Fibroblast of skin of left biceps (primary cell): ENCODE measurements at regions not wholly inside any gene's neighbourhood (a gene's known extent, or its start where the extent isn't known, plus 50 kb on each side); places are given as distances from the start of the nearest gene placed in this dataset.

Experiments
- DNase-seq, 2 experiments: peaks; one replicate each; pipeline ENCODE4 v3.0.0-alpha.2; 2013; ENCODE audit warnings: low read depth in 2 of 2

DNA sequence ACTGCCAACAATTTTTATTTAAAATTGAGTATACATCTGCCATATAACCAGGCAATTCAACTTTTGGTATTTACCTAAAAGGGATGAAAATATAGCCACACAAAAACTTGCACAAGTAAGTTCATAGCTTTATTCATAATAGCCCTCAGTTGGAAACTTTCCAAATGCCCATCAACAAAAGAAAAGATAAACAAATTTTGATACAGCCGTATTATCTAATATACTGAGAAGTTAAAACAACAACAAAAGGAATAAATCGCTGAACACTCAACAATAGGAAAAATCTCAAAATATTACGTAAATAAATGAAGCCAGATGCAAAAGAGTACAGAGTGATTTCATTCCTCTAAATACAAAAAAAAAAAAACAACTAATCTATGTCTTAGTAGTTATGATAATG is 399.2 kb upstream of the SEMA3D start:
- no peak for DNase-seq

GRCh38 chr7:85583131-85583953 is 396.5 kb upstream of the SEMA3D start:
- peak; percentile 53 to 59 for DNase-seq

GRCh38 chr7:85573844-85574243 is 387.0 kb upstream of the SEMA3D start:
- DNase-seq: no peak

DNA sequence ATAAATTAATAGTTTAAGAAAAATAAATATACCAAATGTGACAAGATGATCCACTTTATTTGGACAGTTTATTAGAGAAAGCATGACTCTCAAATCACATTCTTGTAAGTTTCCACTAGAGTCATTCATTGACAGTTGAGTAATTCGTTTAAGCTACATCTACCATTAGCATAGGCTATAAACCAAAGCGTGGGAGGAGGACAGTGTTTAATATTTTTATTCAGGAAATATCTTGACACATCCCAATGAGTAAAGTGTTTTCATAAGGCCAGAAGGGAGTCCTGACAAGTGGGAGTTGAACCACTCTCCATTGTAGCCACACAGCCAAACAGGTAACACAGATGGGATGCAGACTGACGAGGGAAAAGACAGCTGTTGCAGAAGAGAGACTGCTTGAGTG is 386.5 kb upstream of the SEMA3D start:
- no peak for DNase-seq

DNA sequence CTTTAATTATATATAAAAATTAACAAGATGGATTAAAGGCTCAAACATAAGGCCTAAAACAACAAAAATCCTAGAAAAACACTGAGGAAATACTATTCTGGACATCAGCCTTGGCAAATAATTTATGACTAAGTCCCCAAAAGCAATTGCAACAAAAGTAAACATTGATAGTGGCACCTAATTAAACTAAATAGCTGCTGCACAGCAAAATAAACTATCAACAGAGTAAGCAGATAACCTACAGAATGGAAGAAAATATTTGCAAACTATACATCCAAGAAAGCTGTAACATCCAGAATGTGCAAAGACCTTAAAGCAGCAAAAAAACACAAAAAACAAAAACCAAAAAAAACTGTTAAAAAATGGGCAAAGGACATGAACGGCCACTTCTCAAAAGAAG is 384.0 kb upstream of the SEMA3D start:
- no peak for DNase-seq

DNA sequence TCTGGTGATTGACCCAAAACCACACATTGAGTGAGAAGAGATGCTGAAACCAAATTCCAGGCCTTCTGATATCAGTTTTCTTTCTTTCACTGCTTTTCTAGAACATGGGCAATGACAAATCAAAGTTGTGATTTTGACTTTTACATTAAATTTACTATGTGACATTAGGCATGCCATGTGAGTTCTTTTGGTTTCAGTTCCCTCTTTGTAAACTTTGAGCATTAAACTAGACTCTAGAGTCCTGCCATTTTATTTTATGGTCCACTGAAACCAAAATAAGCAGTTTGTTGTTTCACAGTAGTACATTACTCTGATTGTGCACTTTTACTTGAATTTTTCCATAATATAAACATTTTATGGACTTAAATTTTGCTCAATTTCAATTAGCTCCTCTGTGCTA is 381.1 kb upstream of the SEMA3D start:
- DNase-seq: no peak

GRCh38 chr7:85566095-85566794 is 379.4 kb upstream of the SEMA3D start:
- DNase-seq: no peak

DNA sequence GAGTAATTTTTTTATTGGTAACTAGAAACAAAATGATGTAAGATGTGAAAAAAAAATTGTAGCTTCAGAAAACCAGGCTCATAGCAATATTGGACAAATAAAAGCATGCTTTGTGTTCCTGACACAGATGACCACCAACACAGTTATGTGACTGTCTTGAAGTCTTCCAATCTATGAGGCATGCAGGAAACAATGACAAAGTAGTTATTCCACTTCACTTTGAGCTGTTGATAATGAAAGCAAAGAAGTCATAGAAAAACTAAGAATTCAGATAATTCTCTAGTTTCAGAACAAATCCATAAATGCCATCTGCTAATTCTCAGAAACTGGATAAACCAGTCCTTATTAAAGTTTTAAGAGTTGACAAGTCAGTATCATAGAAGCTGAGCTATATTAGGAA is 378.4 kb upstream of the SEMA3D start:
- DNase-seq: no peak

DNA sequence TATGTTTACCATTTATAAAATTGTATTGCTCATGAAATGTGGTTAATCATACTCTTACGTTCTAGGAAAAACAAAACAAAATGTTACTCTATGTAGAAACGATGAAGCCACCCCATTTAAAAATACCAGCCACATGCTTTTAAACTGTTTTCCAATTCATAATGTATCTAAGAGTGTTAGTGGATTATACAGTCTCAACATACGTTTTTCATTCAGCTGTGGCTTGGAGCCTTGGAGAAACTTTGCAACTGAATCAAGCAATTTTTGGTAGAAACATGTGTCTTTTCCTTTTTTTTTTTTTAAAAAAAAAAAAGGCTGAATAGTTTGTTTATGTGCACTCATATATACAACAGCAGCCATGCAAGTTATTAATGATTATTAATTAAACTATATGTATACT is 378.0 kb upstream of the SEMA3D start:
- peak; percentile 31 to 33 for DNase-seq

GRCh38 chr7:85561706-85562105 is 374.9 kb upstream of the SEMA3D start:
- DNase-seq: no peak

- DNase-seq: peak; percentile 71 to 72
Measured at GRCh38 chr7:85554236-85555178, 367.7 kb upstream of the SEMA3D start.

GRCh38 chr7:85535974-85536729 is 349.3 kb upstream of the SEMA3D start:
- DNase-seq: no peak

GRCh38 chr7:85529831-85530230 is 343.0 kb upstream of the SEMA3D start:
- peak; percentile 90 to 92 for DNase-seq

GRCh38 chr7:85529201-85529600 is 342.3 kb upstream of the SEMA3D start:
- no peak for DNase-seq

- DNase-seq: no peak
Measured at GRCh38 chr7:85528581-85528980, 341.7 kb upstream of the SEMA3D start.

DNA sequence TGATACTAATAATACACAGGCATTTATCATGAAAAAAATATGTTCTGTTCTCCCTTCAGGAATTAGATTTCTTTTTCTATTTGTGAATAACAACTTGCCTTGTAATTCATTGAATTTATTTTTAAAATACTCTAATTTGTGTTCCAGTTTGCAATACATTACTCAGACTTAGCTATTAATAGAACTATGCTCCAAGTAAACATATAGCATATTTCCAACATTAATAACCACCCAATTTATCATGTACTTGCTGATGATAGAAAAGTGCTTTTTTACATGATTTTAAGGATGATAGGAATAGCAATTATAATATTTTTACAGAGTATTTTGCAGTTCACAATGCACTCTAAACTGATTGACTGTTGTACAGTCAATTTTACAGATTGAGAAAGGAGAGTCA is 338.8 kb upstream of the SEMA3D start:
- DNase-seq: no peak

DNA sequence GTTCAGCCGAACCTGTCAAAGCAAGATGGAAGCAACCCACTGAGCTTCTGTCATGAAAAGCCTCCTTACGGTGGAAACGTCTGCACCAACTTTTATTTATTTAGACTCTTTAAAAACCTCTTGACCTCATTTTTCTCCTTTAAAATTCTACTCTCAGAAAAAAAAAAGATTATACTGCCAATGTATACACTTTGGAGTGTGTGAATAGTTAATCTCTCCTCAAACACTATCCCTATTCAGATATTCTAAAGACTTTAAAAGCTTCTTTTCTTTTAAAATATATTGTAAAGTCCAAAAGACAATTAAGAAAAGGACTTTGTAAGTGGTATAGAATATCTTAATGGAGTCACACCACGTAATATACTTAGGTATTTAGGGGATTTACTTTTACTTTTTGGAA is 335.2 kb upstream of the SEMA3D start:
- DNase-seq: no peak

- no peak for DNase-seq
Measured at GRCh38 chr7:85521108-85521694, 334.3 kb upstream of the SEMA3D start.

GRCh38 chr7:85520175-85520574 is 333.3 kb upstream of the SEMA3D start:
- DNase-seq: no peak

GRCh38 chr7:85516675-85517074 is 329.8 kb upstream of the SEMA3D start:
- DNase-seq: no peak

- peak; percentile 63 to 67 for DNase-seq
Measured at GRCh38 chr7:85512790-85513189, 325.9 kb upstream of the SEMA3D start.
